ENCODE measurements at regions not wholly inside any gene's neighbourhood (a gene's known extent, or its start where the extent isn't known, plus 50 kb on each side); places are given as distances from the start of the nearest gene placed in this dataset.

DNA sequence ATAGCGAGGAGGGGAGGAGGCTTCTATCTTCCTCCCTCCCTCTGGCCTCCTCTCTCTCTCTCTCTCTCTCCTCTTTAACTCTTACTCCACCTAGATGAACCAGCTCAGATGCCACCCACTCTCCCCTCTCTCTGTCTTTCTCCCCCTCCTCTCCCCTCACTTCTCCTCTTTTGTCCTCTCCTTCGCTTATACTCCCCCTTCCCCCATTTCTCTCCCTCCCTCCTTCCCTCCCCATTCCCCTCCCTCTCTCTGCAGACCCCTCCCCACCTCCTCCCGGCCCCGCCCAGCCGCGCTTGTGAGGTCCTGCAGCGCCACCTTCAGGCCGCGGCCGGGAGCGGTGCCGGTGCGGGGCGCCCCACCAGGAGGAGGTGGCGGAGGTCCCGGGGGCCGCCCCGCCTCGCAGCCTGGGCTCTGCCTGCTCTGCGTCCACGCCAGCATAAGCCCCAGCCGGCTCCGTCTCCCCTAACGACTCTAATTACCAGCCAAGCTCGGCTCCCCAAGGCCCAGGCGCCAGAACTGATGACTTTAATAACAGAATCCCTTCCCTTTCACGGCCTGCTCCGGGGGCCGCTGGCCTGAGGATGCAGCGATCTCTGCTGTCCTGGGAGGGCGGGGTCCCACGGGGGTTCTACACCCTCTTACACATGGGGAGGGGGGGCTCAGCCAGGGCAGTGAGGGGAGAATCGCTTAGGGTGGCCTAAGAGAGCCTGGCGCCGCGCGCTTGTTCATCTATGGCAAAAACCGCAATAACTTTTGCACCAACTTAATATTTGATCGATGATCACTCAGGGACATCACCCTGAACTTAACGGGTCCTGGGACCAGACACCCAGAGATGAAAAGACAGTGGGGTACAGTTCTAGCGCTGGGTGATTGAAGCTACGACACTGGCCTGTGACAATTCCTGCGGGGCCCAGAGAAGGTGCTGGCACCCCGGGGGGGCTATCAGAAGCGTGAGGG lies 637.3 kb downstream of the MATN1 start:
- no peaks in the 10 kb centered on the region for H3K79me2 ChIP-seq (ENCODE audit: control insufficient read depth, insufficient read depth, low read length)
- no peaks in the 10 kb centered on the region; the same call in 2 of the 3 replicates for H3K9me3 ChIP-seq (replicated peaks; ENCODE audit: control insufficient read depth, insufficient read depth, low read length)
- intact Hi-C loops (cut with micrococcal nuclease; ENCODE audit: unreplicated experiment) (no loop called here), in situ Hi-C loops (cut with MboI) (no loop called here)
- H3K4me3 ChIP-seq: no peak overlapping the region
- H4K20me1 ChIP-seq (ENCODE audit: control insufficient read depth, insufficient read depth): no peaks in the 10 kb centered on the region
- no peaks in the 10 kb centered on the region for H3K4me1 ChIP-seq (ENCODE audit: control insufficient read depth, insufficient read depth, low read length)
- WGBS (ENCODE audit: insufficient coverage, insufficient replicate concordance, low lambda C conversion rate, missing lambda C conversion rate): 41% methylated on average over 40 of the region's 45 CpGs
- TF ChIP-seq, protein P1, sequence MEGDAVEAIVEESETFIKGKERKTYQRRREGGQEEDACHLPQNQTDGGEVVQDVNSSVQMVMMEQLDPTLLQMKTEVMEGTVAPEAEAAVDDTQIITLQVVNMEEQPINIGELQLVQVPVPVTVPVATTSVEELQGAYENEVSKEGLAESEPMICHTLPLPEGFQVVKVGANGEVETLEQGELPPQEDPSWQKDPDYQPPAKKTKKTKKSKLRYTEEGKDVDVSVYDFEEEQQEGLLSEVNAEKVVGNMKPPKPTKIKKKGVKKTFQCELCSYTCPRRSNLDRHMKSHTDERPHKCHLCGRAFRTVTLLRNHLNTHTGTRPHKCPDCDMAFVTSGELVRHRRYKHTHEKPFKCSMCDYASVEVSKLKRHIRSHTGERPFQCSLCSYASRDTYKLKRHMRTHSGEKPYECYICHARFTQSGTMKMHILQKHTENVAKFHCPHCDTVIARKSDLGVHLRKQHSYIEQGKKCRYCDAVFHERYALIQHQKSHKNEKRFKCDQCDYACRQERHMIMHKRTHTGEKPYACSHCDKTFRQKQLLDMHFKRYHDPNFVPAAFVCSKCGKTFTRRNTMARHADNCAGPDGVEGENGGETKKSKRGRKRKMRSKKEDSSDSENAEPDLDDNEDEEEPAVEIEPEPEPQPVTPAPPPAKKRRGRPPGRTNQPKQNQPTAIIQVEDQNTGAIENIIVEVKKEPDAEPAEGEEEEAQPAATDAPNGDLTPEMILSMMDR (IDR thresholded peaks at IDR 0.05 in 2 of 3, conservative IDR thresholded peaks at IDR 0.05 in 1 of 3; ENCODE audit: control insufficient read depth in 2 of 3, extremely low read depth in 1 of 3, insufficient read depth in 1 of 3, low read depth in 3 of 3, low read length in 3 of 3): peak; percentile 27 to 50 (median 41); a peak in 5 of 6 replicates
- TF ChIP-seq RAD21 (IDR thresholded peaks at IDR 0.05; ENCODE audit: insufficient read depth, low read depth, low read length) (peak; percentile 55), EZH2 (IDR thresholded peaks at IDR 0.05; ENCODE audit: borderline replicate concordance, control insufficient read depth, low read depth, low read length) (no peak)
- POLR2A ChIA-PET: no interaction called here
- SMC1A ChIA-PET (ENCODE audit: uncharacterized antibody, unreplicated experiment): no interaction called here
- no peak overlapping the region for H3K9ac ChIP-seq (ENCODE audit: control insufficient read depth, insufficient read depth, low read length)
- H3K36me3 ChIP-seq (ENCODE audit: control insufficient read depth in 2 of 2, insufficient read depth in 2 of 2, low read length in 1 of 2): no peaks in the 10 kb centered on the region
- RAD21 ChIA-PET (ENCODE audit: unreplicated experiment): no interaction called here
- no peak overlapping the region for H3K4me2 ChIP-seq (ENCODE audit: control insufficient read depth, insufficient read depth)
- H2AFZ ChIP-seq (ENCODE audit: control insufficient read depth, low read depth, low read length): no peak overlapping the region
- CTCF ChIA-PET: interaction anchor here (1.0 kb wide), 1 partner anchor 293 kb away, joined by 3 read pairs; no protein-coding TSS in a partner anchor
- ATAC-seq: peak; percentile 55; the same call in 2 of the 3 replicates
- DNase-seq (ENCODE audit: low read depth, low spot score): no peak
- BruUV-seq (replicated peaks): no TSS peak
- FAIRE-seq: no peak
- no peak overlapping the region for H3K27ac ChIP-seq (ENCODE audit: control insufficient read depth, insufficient read depth)
- H3K27me3 ChIP-seq (replicated peaks in 1 of 2; ENCODE audit: control insufficient read depth in 2 of 2, insufficient read depth in 2 of 2, low read length in 1 of 2): peaks cover 2 to 3% of the 10 kb centered on the region in 2 experiments; a peak in 1 of 4 replicates
